Muscle of leg (tissue), 3 donors: ENCODE measurements at regions not wholly inside any gene's neighbourhood (a gene's known extent, or its start where the extent isn't known, plus 50 kb on each side); places are given as distances from the start of the nearest gene placed in this dataset.
"Not testable (repeated sequence)": the region's sequence is repeated elsewhere in the genome, so short reads cannot be mapped to it uniquely, and the experiment has no call there.

Experiments
- DNase-seq: peaks from one replicate; pipeline ENCODE4 v3.0.0; 2013
- H3K27ac ChIP-seq: one replicate; pipeline ENCODE4 v1.5.1; 2013; ENCODE audit warnings: mild to moderate bottlenecking, low read length, control low read depth
- H3K27me3 ChIP-seq: one replicate; pipeline ENCODE4 v1.6.1; 2013; ENCODE audit warnings: low read length; ENCODE audit not compliant: control insufficient read depth, insufficient read depth
- H3K36me3 ChIP-seq: one replicate; pipeline ENCODE4 v1.6.1; 2013; ENCODE audit warnings: low read length; ENCODE audit not compliant: control insufficient read depth, insufficient read depth
- H3K4me1 ChIP-seq: one replicate; pipeline ENCODE4 v1.6.1; 2013; ENCODE audit warnings: low read length; ENCODE audit not compliant: control insufficient read depth, insufficient read depth
- H3K4me3 ChIP-seq: one replicate; pipeline ENCODE4 v1.5.1; 2013; ENCODE audit warnings: low read length, control low read depth
- H3K9me3 ChIP-seq: replicated peaks from 2 replicates; pipeline ENCODE4 v1.6.1; 2013; ENCODE audit warnings: low read depth, low read length; ENCODE audit not compliant: control insufficient read depth
- WGBS: methylation state at CpG from one replicate; pipeline ENCODE4 v1.1.5; 2013; ENCODE audit warnings: missing lambda C conversion rate; ENCODE audit not compliant: insufficient coverage; 5-methylcytosine and 5-hydroxymethylcytosine counted together

DNA sequence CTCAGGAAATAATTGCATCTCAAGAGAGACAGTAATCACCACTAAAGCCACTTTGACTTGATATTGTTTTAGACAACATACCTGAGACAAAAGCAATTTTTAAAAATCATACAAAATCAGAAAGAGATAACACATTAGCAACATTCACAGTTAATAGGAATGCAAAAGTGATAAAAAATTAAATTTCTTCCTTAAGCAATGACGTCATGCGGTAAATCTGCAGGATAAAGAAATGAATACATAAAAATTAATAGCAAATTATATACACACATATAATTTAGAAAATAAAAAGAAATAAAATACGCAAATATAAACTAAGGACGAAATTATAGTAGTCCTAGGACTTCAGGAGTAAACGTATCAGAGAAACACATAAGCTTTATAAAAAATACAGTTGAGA, 866.5 kb upstream of the PRKX start:
- Histone ChIP-seq H3K4me3 (no peak overlapping the region), H3K36me3 (no peaks in the 10 kb centered on the region), H3K9me3 (no peaks in the 10 kb centered on the region), H3K4me1 (no peaks in the 10 kb centered on the region), H3K27me3 (no peaks in the 10 kb centered on the region), H3K27ac (no peak overlapping the region)
- no CpG with 5 or more reads among the region's 5 CpGs for WGBS
- no peak for DNase-seq

DNA sequence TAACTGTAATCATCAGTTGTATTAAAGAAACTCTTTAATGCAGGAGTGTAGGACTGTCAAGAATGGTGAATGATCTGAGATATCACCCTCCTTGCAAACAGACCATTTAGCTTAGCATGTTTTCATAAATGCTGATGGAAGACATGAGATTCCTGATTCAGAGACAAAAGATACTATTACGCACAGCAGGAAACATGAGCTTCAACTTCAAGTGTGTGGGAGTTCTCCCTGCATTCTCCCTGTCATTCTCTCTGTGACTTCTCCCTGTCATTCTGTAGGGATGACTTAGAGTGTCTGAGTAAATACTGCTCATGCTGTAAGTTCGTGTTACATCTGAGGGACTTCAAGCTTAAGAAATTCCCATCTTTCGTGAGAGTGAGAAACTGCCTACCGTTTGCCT, 866.0 kb upstream of the PRKX start:
- Histone ChIP-seq H3K4me3 (no peak overlapping the region), H3K4me1 (no peaks in the 10 kb centered on the region), H3K36me3 (no peaks in the 10 kb centered on the region), H3K27ac (no peak overlapping the region), H3K27me3 (no peaks in the 10 kb centered on the region), H3K9me3 (no peaks in the 10 kb centered on the region)
- 83% methylated on average over 1 of the region's 4 CpGs for WGBS
- no peak for DNase-seq

DNA sequence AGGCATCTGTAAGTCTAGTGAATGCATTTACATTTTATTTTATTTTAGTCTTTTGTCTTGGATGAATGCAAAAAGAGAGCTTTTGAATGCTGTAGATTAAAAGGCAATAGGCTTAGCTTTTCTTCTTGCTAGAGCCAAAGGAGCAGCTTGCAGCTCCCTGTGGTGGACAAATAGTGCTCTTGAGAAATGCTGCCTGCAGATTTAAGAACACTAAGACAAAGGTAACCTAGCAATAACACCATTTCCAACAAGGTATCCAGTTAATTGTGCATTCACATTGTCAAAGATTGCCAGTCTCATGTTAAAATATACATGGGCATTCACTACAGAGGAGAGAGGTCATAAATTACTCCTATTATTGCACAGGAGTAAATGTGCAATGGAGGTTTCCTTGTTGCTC, 859.2 kb upstream of the PRKX start:
- H3K4me3 ChIP-seq: no peak overlapping the region
- no peaks in the 10 kb centered on the region for H3K9me3 ChIP-seq
- H3K27ac ChIP-seq: no peak overlapping the region
- H3K27me3 ChIP-seq: no peaks in the 10 kb centered on the region
- H3K36me3 ChIP-seq: no peaks in the 10 kb centered on the region
- DNase-seq: no peak
- H3K4me1 ChIP-seq: no peaks in the 10 kb centered on the region

DNA sequence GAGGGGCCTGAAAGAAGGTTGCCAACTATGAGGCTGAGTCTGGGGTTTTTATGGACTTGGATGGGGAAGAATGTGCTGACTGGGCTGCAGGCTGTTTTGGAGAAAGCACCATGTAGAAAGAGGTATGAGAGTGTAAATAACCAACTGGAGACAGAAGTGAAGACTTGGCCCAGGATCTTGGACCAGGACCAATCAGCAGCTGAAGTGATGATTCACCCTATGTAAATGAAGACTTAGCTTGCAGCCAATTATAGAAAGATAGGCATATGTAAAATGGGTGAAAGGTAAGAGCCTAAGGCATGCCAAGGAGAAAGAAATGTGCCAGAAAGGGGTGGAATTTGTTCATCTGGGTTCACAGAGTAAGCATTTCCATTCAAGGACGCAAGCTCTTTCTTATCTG, 856.7 kb upstream of the PRKX start:
- H3K4me1 ChIP-seq: no peaks in the 10 kb centered on the region
- H3K4me3 ChIP-seq: no peak overlapping the region
- no peaks in the 10 kb centered on the region for H3K9me3 ChIP-seq
- no peak overlapping the region for H3K27ac ChIP-seq
- DNase-seq: no peak
- no peaks in the 10 kb centered on the region for H3K36me3 ChIP-seq
- WGBS: no CpG with 5 or more reads among the region's 1 CpG
- H3K27me3 ChIP-seq: no peaks in the 10 kb centered on the region

DNA sequence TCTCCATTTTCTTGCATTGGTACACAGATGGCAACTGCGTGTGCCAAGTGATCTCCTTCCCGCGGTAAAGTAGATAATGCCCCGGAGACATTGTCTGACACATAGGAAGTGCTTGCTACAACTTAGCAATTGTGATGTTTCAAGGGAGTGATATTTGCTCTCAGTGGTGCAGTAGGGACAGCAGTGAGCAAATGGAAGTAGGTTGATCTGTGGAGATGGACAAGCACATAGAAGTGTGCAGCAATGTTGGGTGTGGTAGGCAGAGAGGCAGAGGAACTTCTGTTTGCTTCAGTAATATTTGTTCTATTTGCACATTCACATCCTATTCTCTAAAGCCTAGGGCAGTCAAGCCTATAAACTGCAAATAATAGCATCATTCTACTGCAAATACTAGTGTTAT, 846.7 kb upstream of the PRKX start:
- Histone ChIP-seq H3K27me3 (no peaks in the 10 kb centered on the region), H3K36me3 (no peaks in the 10 kb centered on the region), H3K4me3 (no peak overlapping the region), H3K4me1 (no peaks in the 10 kb centered on the region), H3K27ac (no peak overlapping the region), H3K9me3 (no peaks in the 10 kb centered on the region)
- no peak for DNase-seq
- WGBS: 74% methylated on average over 4 of the region's 4 CpGs

DNA sequence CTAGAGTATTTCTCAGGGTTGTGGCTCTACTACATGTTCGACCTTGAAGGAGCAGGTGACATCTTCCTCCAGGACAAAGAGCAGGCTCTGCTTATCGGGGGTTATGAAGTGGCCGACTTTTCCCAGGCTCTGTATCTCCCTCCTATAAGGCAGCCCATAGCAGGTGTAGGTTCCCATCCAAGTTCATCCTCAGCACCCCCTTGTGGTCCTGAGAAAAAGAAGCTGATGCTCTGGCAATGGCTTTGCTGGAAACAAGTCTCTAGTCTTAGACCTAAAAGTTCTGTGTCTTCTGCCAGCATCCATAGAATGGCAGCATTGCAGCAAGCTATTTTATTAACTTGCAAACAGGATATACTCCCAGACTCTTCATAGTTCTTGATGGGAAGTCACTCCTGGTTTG, 836.6 kb upstream of the PRKX start:
- DNase-seq: no peak
- H3K36me3 ChIP-seq: no peaks in the 10 kb centered on the region
- H3K9me3 ChIP-seq: no peaks in the 10 kb centered on the region
- no peak overlapping the region for H3K27ac ChIP-seq
- no peaks in the 10 kb centered on the region for H3K27me3 ChIP-seq
- no peaks in the 10 kb centered on the region for H3K4me1 ChIP-seq
- 71% methylated on average over 1 of the region's 3 CpGs for WGBS
- no peak overlapping the region for H3K4me3 ChIP-seq

DNA sequence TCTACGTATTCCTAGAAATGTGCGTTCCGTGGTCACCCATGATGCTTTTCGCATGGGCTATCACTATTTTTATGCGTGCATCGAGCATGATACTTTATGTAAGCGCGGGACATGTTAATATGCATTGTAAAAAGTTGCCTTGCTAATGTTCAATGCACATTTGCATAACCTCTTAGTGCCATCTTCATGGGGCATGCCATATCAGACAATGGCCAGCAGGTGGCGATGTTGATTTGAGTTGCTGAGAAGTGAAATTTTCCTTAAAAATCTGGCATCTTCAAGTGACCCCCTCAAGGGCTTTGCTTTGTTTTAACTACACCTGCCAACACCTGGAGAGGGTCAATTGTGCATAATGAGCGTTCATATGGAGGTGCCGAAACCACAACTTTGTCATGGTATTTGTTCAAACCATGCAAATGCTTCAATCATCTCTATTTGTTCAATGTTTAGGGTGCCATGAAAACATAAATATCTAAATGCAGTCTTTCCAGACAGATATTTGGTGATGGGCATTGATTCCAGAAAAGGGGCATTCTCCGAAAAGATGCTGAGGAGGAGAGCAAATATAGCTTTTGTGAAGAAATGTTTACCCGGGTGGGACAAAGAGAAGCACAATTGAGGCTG, 833.9 kb upstream of the PRKX start:
- H3K27me3 ChIP-seq: no peaks in the 10 kb centered on the region
- no peak overlapping the region for H3K4me3 ChIP-seq
- no peaks in the 10 kb centered on the region for H3K9me3 ChIP-seq
- no peaks in the 10 kb centered on the region for H3K36me3 ChIP-seq
- H3K4me1 ChIP-seq: no peaks in the 10 kb centered on the region
- H3K27ac ChIP-seq: no peak overlapping the region
- peak; percentile 62 for DNase-seq
- WGBS: 52% methylated on average over 10 of the region's 13 CpGs

DNA sequence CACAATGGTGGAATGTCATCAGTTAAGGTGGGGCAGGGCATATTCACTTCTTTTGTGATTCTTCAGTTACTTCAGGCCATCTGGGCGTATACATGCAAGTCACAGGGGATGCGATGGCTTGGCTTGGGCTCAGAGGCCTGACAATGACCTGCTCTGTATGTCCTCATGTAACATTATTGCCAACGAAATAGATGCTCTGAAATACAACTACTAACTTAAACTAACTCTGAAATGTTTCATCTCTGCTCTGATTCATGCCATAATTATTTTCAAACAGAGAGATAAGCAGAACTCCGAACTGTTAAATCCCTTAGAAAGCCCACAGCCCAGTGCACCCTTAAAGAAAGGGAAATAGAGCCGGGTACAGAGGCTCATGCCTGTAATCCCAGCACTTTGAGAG, 832.7 kb upstream of the PRKX start:
- H3K36me3 ChIP-seq, H3K4me1 ChIP-seq, H3K27ac ChIP-seq, H3K9me3 ChIP-seq, DNase-seq, H3K27me3 ChIP-seq, H3K4me3 ChIP-seq: not testable (repeated sequence)
- 68% methylated on average over 5 of the region's 5 CpGs for WGBS

DNA sequence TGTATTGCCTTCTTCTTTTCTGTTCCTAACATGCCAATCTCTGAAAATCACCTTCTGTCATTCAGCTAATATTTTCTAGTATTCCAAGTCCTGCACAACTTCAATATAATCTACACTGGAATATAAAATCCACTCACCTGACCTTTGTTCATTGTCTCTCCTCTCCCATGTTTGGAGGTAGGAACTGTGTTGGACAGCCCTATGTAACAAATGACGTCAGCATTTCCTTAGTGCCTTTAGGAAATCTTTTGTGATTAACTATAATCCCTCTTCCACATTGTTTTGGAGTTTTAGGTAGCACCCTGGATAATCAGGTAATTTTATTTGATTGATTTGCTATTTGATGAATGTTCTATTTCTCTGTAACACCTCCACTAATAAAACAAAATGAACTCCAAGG, 814.8 kb upstream of the PRKX start:
- no CpG with 5 or more reads among the region's 1 CpG for WGBS
- Histone ChIP-seq H3K4me1 (no peaks in the 10 kb centered on the region), H3K9me3 (no peaks in the 10 kb centered on the region), H3K36me3 (no peaks in the 10 kb centered on the region), H3K27ac (no peak overlapping the region), H3K4me3 (no peak overlapping the region), H3K27me3 (no peaks in the 10 kb centered on the region)
- no peak for DNase-seq

DNA sequence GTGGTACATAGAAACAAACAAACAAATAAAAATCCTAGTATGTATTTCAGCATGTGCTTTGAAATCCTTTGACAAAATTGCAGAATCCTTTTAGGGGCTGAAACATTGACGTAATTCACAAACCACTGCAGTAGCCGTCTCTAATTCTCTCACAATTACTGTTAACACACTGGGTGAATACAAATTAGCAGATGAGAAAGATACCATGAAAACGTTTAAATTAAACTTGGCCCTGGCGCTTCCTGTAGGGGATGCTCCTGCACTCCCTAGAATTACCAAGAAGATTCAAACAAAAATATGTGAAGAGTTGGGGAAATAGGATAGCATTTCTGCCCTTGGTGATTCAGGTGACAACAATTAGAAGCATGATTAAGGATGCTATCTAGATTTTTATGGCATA, 772.5 kb upstream of the PRKX start:
- H3K36me3 ChIP-seq: no peaks in the 10 kb centered on the region
- no peaks in the 10 kb centered on the region for H3K9me3 ChIP-seq
- no peak overlapping the region for H3K4me3 ChIP-seq
- peaks cover 5% of the 10 kb centered on the region for H3K27me3 ChIP-seq
- no peak for DNase-seq
- no peaks in the 10 kb centered on the region for H3K4me1 ChIP-seq
- no CpG with 5 or more reads among the region's 4 CpGs for WGBS
- H3K27ac ChIP-seq: no peak overlapping the region

DNA sequence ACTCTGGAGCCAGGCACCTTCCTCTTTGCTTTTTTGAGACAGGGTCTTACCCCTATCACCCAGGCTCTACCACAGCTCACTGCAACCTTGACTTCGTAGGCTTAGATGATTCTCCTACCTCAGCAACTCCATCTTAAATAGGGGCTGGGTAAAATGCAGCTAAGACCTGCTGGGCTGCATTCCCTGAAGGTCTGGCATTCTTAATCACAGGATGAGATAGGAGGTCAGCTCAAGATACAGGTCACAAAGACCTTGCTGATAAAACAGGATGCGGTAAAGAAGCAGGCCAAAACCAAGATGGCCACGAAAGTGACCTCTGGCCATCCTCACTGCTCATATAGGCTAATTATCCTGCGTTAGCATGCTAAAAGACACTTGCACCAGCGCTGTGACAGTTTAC, 770.8 kb upstream of the PRKX start:
- Histone ChIP-seq H3K27me3 (peaks cover 5% of the 10 kb centered on the region), H3K36me3 (no peaks in the 10 kb centered on the region), H3K4me3 (no peak overlapping the region), H3K9me3 (no peaks in the 10 kb centered on the region), H3K4me1 (no peaks in the 10 kb centered on the region), H3K27ac (no peak overlapping the region)
- DNase-seq: no peak
- WGBS: no CpG with 5 or more reads among the region's 5 CpGs
